ENCODE measurements at regions not wholly inside any gene's neighbourhood (a gene's known extent, or its start where the extent isn't known, plus 50 kb on each side); places are given as distances from the start of the nearest gene placed in this dataset.

DNA sequence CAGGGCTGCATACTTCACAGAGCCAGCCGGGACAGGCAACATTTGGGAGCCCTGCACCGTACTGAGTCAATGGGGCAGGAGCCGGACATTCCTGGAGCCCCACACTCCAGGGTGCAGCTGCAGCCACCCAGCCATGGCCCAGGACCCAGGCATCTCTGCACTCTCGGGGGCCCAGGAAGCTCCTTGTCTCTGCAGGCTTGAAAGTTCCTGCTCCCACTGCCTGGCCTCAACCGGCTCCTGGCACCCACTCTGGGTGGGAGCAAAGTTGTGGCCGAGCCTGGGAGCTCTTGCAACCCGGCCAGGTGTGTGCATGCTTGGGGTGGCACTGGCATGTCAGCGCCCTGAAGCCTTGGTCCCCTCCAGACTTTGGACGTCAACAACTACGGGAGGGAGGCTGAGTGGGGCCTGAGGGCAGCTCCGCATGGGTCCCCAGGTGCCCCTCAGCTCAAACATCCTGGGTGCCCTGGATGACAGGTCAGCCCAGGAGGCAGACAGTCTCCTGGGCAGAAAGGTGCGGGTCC lies 833.5 kb upstream of the CADM2 start:
- POLR2A ChIA-PET = no interaction called here
- Histone ChIP-seq H3K36me3 (ENCODE audit: control insufficient read depth in 2 of 2, insufficient read depth in 1 of 2, low read length in 2 of 2) (no peaks in the 10 kb centered on the region), H3K27ac (ENCODE audit: extremely low read depth, low read depth, low read length) (no peak overlapping the region), H3K9me3 (ENCODE audit: control insufficient read depth, insufficient read depth, low read depth, low read length) (no peaks in the 10 kb centered on the region), H3K4me1 (ENCODE audit: control insufficient read depth, insufficient read depth, low read length) (no peaks in the 10 kb centered on the region), H3K4me3 (ENCODE audit: low read depth, low read length) (no peak overlapping the region)
- TF ChIP-seq ZNF157 (tag by site-specific recombination; IDR thresholded peaks at IDR 0.05) (no peak), ZNF398 (tag by site-specific recombination; IDR thresholded peaks at IDR 0.05) (no peak), MZF1 (tag by site-specific recombination; IDR thresholded peaks at IDR 0.05; ENCODE audit: borderline replicate concordance) (no peak), SP3 (tag by site-specific recombination; IDR thresholded peaks at IDR 0.05) (no peak), GFI1B (tag by site-specific recombination; IDR thresholded peaks at IDR 0.05) (no peak), ZNF23 (tag by site-specific recombination; IDR thresholded peaks at IDR 0.05; ENCODE audit: borderline replicate concordance) (no peak), ZNF221 (tag by site-specific recombination; IDR thresholded peaks at IDR 0.05; ENCODE audit: borderline replicate concordance) (no peak), ZNF549 (tag by site-specific recombination; IDR thresholded peaks at IDR 0.05) (no peak), MYNN (tag by site-specific recombination; IDR thresholded peaks at IDR 0.05; ENCODE audit: borderline replicate concordance) (no peak), BCL11B (tag by site-specific recombination; IDR thresholded peaks at IDR 0.05; ENCODE audit: low read depth) (no peak)
- TF ChIP-seq, protein P1, sequence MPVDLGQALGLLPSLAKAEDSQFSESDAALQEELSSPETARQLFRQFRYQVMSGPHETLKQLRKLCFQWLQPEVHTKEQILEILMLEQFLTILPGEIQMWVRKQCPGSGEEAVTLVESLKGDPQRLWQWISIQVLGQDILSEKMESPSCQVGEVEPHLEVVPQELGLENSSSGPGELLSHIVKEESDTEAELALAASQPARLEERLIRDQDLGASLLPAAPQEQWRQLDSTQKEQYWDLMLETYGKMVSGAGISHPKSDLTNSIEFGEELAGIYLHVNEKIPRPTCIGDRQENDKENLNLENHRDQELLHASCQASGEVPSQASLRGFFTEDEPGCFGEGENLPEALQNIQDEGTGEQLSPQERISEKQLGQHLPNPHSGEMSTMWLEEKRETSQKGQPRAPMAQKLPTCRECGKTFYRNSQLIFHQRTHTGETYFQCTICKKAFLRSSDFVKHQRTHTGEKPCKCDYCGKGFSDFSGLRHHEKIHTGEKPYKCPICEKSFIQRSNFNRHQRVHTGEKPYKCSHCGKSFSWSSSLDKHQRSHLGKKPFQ (tag by site-specific recombination; IDR thresholded peaks at IDR 0.05) = no peak
- TF ChIP-seq, protein P2, sequence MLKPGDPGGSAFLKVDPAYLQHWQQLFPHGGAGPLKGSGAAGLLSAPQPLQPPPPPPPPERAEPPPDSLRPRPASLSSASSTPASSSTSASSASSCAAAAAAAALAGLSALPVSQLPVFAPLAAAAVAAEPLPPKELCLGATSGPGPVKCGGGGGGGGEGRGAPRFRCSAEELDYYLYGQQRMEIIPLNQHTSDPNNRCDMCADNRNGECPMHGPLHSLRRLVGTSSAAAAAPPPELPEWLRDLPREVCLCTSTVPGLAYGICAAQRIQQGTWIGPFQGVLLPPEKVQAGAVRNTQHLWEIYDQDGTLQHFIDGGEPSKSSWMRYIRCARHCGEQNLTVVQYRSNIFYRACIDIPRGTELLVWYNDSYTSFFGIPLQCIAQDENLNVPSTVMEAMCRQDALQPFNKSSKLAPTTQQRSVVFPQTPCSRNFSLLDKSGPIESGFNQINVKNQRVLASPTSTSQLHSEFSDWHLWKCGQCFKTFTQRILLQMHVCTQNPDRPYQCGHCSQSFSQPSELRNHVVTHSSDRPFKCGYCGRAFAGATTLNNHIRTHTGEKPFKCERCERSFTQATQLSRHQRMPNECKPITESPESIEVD (tag by site-specific recombination; IDR thresholded peaks at IDR 0.05) = no peak
- TF ChIP-seq, protein P3, sequence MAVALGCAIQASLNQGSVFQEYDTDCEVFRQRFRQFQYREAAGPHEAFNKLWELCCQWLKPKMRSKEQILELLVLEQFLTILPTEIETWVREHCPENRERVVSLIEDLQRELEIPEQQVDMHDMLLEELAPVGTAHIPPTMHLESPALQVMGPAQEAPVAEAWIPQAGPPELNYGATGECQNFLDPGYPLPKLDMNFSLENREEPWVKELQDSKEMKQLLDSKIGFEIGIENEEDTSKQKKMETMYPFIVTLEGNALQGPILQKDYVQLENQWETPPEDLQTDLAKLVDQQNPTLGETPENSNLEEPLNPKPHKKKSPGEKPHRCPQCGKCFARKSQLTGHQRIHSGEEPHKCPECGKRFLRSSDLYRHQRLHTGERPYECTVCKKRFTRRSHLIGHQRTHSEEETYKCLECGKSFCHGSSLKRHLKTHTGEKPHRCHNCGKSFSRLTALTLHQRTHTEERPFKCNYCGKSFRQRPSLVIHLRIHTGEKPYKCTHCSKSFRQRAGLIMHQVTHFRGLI (tag by site-specific recombination; IDR thresholded peaks at IDR 0.05) = no peak
- TF ChIP-seq, protein P4, sequence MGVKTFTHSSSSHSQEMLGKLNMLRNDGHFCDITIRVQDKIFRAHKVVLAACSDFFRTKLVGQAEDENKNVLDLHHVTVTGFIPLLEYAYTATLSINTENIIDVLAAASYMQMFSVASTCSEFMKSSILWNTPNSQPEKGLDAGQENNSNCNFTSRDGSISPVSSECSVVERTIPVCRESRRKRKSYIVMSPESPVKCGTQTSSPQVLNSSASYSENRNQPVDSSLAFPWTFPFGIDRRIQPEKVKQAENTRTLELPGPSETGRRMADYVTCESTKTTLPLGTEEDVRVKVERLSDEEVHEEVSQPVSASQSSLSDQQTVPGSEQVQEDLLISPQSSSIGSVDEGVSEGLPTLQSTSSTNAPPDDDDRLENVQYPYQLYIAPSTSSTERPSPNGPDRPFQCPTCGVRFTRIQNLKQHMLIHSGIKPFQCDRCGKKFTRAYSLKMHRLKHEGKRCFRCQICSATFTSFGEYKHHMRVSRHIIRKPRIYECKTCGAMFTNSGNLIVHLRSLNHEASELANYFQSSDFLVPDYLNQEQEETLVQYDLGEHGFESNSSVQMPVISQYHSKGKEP (tag by site-specific recombination; IDR thresholded peaks at IDR 0.05) = no peak
- TF ChIP-seq, protein P5, sequence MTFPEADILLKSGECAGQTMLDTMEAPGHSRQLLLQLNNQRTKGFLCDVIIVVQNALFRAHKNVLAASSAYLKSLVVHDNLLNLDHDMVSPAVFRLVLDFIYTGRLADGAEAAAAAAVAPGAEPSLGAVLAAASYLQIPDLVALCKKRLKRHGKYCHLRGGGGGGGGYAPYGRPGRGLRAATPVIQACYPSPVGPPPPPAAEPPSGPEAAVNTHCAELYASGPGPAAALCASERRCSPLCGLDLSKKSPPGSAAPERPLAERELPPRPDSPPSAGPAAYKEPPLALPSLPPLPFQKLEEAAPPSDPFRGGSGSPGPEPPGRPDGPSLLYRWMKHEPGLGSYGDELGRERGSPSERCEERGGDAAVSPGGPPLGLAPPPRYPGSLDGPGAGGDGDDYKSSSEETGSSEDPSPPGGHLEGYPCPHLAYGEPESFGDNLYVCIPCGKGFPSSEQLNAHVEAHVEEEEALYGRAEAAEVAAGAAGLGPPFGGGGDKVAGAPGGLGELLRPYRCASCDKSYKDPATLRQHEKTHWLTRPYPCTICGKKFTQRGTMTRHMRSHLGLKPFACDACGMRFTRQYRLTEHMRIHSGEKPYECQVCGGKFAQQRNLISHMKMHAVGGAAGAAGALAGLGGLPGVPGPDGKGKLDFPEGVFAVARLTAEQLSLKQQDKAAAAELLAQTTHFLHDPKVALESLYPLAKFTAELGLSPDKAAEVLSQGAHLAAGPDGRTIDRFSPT (tag by site-specific recombination; IDR thresholded peaks at IDR 0.05) = no peak
- TF ChIP-seq, protein P6, sequence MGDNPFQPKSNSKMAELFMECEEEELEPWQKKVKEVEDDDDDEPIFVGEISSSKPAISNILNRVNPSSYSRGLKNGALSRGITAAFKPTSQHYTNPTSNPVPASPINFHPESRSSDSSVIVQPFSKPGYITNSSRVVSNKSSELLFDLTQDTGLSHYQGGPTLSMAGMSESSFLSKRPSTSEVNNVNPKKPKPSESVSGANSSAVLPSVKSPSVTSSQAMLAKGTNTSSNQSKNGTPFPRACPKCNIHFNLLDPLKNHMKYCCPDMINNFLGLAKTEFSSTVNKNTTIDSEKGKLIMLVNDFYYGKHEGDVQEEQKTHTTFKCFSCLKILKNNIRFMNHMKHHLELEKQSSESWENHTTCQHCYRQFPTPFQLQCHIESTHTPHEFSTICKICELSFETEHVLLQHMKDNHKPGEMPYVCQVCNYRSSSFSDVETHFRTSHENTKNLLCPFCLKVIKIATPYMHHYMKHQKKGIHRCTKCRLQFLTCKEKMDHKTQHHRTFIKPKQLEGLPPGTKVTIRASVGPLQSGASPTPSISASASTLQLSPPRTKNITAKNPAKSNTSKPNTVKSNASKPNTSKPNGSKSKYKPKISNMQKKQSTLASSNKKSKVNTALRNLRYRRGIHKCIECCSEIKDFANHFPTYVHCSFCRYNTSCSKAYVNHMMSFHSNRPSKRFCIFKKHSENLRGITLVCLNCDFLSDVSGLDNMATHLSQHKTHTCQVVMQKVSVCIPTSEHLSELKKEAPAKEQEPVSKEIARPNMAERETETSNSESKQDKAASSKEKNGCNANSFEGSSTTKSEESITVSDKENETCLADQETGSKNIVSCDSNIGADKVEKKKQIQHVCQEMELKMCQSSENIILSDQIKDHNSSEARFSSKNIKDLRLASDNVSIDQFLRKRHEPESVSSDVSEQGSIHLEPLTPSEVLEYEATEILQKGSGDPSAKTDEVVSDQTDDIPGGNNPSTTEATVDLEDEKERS (tag by site-specific recombination; IDR thresholded peaks at IDR 0.05) = no peak
- TF ChIP-seq, protein P7, sequence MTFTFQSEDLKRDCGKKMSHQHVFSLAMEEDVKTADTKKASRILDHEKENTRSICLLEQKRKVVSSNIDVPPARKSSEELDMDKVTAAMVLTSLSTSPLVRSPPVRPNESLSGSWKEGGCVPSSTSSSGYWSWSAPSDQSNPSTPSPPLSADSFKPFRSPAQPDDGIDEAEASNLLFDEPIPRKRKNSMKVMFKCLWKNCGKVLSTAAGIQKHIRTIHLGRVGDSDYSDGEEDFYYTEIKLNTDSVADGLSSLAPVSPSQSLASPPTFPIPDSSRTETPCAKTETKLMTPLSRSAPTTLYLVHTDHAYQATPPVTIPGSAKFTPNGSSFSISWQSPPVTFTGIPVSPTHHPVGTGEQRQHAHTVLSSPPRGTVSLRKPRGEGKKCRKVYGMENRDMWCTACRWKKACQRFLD (tag by site-specific recombination; IDR thresholded peaks at IDR 0.05) = no peak
- CTCF ChIA-PET = no interaction called here

Data from HEK293 (cell line).